ENCODE measurements at regions not wholly inside any gene's neighbourhood (a gene's known extent, or its start where the extent isn't known, plus 50 kb on each side); places are given as distances from the start of the nearest gene placed in this dataset.

DNA sequence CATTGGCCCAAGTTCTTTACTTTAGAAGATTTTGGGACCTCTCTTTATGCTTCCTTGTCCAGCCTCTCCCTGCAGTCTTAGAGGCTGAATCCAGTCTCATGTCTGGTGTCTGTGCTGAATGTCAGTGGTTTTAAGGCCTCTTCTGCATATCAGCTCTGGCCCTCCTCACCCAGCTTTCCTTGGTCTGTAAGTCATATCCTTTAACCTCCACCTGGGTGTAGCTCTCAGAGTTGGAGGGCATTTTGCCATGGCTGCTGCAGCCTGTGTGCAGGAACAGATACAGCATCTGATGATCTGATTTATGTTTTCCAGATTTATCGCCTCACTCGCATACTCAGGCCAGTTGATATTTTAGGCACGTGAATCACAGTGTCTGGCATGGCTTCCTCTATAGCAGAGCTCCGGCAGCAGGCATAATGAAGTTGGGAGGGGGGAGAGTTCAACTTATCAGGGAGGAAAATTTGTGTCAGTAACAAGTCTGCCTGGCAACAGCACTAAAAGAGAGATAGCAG, 335.0 kb downstream of the PCNX1 start:
- Histone ChIP-seq H3K4me3 (no peak overlapping the region), H3K4me1 (peaks cover 0 to 9% (median 0%) of the 10 kb centered on the region in 4 donors), H3K9me3 (no peaks in the 10 kb centered on the region), H3K36me3 (no peaks in the 10 kb centered on the region), H3K27ac (no peak overlapping the region), H3K27me3 (no peaks in the 10 kb centered on the region)
- TF ChIP-seq POLR2A (IDR thresholded peaks at IDR 0.05) (no peak), POLR2AphosphoS5 (IDR thresholded peaks at IDR 0.05) (no peak), EP300 (IDR thresholded peaks at IDR 0.05) (no peak)
- TF ChIP-seq, protein P1, sequence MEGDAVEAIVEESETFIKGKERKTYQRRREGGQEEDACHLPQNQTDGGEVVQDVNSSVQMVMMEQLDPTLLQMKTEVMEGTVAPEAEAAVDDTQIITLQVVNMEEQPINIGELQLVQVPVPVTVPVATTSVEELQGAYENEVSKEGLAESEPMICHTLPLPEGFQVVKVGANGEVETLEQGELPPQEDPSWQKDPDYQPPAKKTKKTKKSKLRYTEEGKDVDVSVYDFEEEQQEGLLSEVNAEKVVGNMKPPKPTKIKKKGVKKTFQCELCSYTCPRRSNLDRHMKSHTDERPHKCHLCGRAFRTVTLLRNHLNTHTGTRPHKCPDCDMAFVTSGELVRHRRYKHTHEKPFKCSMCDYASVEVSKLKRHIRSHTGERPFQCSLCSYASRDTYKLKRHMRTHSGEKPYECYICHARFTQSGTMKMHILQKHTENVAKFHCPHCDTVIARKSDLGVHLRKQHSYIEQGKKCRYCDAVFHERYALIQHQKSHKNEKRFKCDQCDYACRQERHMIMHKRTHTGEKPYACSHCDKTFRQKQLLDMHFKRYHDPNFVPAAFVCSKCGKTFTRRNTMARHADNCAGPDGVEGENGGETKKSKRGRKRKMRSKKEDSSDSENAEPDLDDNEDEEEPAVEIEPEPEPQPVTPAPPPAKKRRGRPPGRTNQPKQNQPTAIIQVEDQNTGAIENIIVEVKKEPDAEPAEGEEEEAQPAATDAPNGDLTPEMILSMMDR (IDR thresholded peaks at IDR 0.05), result no peak
- DNase-seq, result peak in 1 of 2 donors; percentile 70
- intact Hi-C loops (cut with DNase I; ENCODE audit: low total_unique reads), result no loop called here
- WGBS, 5 donors, result 32 to 70% (median 56%) methylated on average over 4 of the region's 4 CpGs

DNA sequence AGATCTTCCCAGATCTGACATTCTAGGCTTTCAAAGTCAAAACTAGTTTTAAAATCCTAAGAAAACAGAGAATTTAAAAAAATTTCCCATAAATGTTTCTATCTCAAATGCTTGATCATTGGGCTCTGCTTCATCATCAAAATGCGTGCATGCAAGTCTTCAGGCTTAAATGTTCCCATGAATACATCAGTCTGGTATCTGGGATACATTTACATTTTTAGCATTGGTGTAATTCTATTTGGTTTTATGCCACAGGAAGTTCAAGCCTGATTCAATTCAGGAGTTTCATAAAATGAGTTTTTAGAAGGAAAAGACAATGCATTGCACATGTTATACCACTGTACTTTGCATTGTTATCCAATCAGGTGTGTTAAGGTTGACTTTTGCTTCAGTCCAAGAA, 336.4 kb downstream of the PCNX1 start:
- Histone ChIP-seq H3K4me3 (no peak overlapping the region), H3K27me3 (no peaks in the 10 kb centered on the region), H3K9me3 (no peaks in the 10 kb centered on the region), H3K27ac (no peak overlapping the region), H3K4me1 (peaks cover 0 to 9% (median 0%) of the 10 kb centered on the region in 4 donors), H3K36me3 (no peaks in the 10 kb centered on the region)
- intact Hi-C loops (cut with DNase I; ENCODE audit: low total_unique reads), result no loop called here
- WGBS, 5 donors, result 68 to 88% (median 82%) methylated on average over 1 of the region's 1 CpG
- no peak for DNase-seq
- TF ChIP-seq POLR2A (IDR thresholded peaks at IDR 0.05), result no peak

DNA sequence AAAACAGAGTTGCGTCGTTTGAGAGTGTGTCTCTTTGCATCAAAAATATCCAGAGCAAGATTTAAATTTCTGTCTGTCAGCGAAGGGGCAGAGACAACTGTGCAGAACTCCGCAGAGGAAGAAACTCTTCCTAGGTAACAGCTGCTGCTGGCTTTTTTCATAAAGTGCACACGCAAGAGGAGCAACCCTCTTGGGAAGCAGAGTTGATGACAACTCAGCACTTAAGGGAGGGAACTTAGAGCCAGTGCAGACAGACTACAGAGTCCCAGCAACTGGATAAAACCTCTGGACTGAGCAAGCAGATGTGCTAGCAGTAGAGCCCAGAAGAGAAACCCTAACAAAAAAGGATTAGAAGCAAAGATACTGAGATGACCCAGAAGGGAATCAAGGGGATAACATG, 337.1 kb downstream of the PCNX1 start:
- WGBS, 5 donors, result 57 to 90% (median 79%) methylated on average over 5 of the region's 5 CpGs
- no peak for TF ChIP-seq EP300 (IDR thresholded peaks at IDR 0.05)
- TF ChIP-seq POLR2A (IDR thresholded peaks at IDR 0.05), result no peak
- TF ChIP-seq POLR2AphosphoS5 (IDR thresholded peaks at IDR 0.05), result no peak
- TF ChIP-seq, protein P1 (IDR thresholded peaks at IDR 0.05), result no peak
- no peaks in the 10 kb centered on the region for H3K27me3 ChIP-seq
- intact Hi-C loops (cut with DNase I; ENCODE audit: low total_unique reads), result no loop called here
- no peaks in the 10 kb centered on the region for H3K36me3 ChIP-seq
- DNase-seq, result no peak
- H3K4me1 ChIP-seq, result peaks cover 0 to 9% (median 0%) of the 10 kb centered on the region in 4 donors
- H3K4me3 ChIP-seq, result no peak overlapping the region
- no peak overlapping the region for H3K27ac ChIP-seq
- no peaks in the 10 kb centered on the region for H3K9me3 ChIP-seq

DNA sequence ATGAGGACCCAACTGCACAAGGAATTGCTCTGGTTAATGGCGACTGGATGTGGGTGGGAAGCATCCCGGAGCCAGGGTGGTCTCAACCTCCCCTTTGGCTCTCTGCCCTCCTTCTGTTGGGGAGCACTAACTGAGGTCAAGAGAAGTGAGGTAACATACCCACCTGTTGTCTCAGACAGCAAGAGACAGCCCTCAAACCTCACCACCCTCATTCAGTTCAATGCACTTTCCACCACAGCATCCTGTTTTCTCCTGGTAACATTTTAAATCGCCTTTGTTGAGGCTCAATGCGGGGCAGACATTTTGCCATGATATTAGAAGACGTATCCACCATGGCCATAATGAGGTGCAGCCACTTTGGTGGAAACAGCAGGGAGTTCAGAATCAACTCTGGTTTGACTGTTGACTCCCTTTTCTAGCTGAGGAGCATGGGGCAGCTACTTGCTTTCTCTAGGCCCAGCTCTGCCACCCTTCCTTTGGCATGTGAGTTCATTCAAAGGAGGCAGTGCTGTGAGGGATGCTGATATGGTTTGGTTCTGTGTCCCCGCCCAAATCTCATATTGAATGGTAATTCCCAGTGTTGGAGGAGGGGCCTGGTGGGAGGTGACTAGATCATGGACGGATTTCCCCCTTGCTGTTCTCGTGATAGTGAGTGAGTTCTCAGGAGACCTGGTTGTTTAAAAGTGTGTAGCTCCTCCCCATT, 338.6 kb downstream of the PCNX1 start:
- Histone ChIP-seq H3K4me1 (peaks cover 0 to 9% (median 0%) of the 10 kb centered on the region in 4 donors), H3K27me3 (no peaks in the 10 kb centered on the region), H3K36me3 (no peaks in the 10 kb centered on the region), H3K9me3 (peaks cover 0 to under 1% (median 0%) of the 10 kb centered on the region in 4 donors), H3K27ac (no peak overlapping the region), H3K4me3 (no peak overlapping the region)
- 86 to 90% (median 89%) methylated on average over 8 of the region's 8 CpGs for WGBS, 5 donors
- TF ChIP-seq EP300 (IDR thresholded peaks at IDR 0.05), result no peak
- DNase-seq, result no peak
- intact Hi-C loops (cut with DNase I; ENCODE audit: low total_unique reads), result no loop called here

DNA sequence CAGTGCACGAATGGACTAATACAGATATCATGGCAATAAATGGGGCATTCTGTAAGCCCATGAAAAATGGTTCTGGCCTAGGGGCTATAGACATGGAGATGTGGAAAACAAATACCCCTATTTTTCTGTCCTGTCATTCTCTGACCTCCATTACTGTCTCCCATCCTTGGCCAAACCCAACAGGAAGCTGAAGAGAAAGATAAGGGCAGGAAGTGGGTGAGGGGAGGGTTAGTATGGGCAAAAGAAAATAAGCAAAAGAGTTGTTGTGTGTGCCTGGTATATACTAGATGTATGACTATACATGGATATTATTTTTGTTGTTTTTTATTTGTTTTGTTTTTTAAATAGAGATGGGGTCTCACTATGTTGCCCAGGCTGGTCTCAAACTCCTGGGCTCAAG, 339.3 kb downstream of the PCNX1 start:
- Histone ChIP-seq H3K4me3 (no peak overlapping the region), H3K9me3 (peaks cover 0 to 8% (median 0%) of the 10 kb centered on the region in 4 donors), H3K36me3 (no peaks in the 10 kb centered on the region), H3K27me3 (no peaks in the 10 kb centered on the region), H3K27ac (no peak overlapping the region), H3K4me1 (peaks cover 0 to 9% (median 0%) of the 10 kb centered on the region in 4 donors)
- no peak for DNase-seq
- TF ChIP-seq, protein P1 (IDR thresholded peaks at IDR 0.05), result no peak
- TF ChIP-seq EP300 (IDR thresholded peaks at IDR 0.05) (no peak), POLR2A (IDR thresholded peaks at IDR 0.05) (no peak), POLR2AphosphoS5 (IDR thresholded peaks at IDR 0.05) (no peak)
- WGBS, 5 donors, result 81 to 100% (median 89%) methylated on average over 1 of the region's 1 CpG
- intact Hi-C loops (cut with DNase I; ENCODE audit: low total_unique reads), result no loop called here

Measured in stomach (tissue), 8 donors.